ENCODE measurements at regions not wholly inside any gene's neighbourhood (a gene's known extent, or its start where the extent isn't known, plus 50 kb on each side); places are given as distances from the start of the nearest gene placed in this dataset.

DNA sequence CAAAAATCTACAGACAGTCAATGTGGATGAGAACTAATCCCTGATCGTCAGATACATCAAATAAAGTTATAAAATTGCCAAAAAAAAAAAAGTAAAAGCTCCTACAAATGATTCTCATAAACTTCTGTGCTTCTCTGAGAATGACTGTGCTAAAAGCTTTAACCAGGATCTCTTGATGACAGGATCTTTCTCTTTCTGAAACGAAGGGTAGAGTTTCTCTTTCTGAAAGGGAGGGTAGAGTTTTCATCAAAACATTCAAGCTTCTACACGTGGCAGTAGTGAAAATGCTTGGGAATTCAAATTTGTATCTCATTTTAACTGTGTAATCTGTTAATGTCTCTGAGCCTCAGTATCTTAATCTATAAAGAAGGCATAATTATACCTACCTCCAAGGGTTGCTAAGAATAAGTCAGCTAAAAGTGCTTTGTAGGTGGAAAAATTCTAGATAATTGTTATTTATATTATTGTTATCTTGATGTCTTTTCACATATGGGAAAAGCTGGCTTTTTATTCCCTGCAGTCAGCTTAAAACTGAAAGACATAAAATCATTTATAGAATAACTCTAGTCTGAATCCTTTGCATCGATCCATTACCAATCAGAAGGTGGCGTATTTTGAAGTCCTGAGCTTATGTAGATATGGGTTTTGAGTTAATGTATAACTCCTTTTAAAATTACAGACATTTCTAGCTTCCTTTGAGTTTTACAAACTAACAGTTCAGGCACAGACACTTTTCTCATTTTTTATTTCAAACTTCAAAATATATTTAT, 157.4 kb downstream of the DACT1 start:
- H3K9me3 ChIP-seq: no peaks in the 10 kb centered on the region
- DNase-seq (ENCODE audit: low spot score in 2 of 2): no peak
- H3K27ac ChIP-seq: no peak overlapping the region
- TF ChIP-seq POLR2AphosphoS5 (IDR thresholded peaks at IDR 0.05): no peak
- no peak for TF ChIP-seq EP300 (IDR thresholded peaks at IDR 0.05)
- H3K36me3 ChIP-seq: no peaks in the 10 kb centered on the region
- H3K4me3 ChIP-seq: no peak overlapping the region
- H3K27me3 ChIP-seq: no peaks in the 10 kb centered on the region
- WGBS: 56% methylated on average over 5 of the region's 5 CpGs
- H3K4me1 ChIP-seq: no peaks in the 10 kb centered on the region

DNA sequence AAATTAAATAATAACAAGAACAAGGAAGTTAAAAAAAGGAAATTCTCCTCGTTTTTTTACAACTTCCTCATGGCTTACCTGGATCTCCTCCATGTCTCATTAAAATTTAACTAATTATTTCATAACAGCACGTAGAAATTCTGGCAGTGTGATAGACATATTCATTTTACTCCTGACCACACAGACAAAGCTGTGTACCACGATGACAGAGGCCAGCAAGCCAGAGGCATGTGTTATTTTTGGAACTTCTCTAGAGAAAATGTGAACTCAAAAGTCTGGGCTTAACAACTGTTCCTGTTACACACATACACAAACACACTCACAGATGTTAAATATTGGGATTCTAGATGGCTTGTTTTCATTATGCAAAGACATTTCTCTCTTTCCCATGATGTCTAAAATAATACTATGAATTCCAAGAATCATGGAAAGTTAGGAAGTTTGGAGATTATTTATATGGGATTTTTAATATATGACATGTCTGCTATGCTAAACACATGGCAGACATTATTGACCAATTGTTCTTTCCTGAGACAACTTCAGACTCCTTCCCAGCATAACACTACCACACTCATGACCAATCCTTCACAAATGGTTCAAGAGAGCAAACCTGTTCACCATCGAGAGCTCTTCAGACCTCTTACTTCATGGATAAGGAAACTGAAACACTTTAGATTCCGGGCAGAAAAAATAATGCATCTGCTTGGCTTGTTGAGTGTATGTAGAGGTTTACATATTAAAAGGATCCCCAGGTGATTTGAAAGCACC, 158.7 kb downstream of the DACT1 start:
- Histone ChIP-seq H3K4me1 (no peaks in the 10 kb centered on the region), H3K27ac (no peak overlapping the region), H3K4me3 (no peak overlapping the region), H3K36me3 (no peaks in the 10 kb centered on the region), H3K9me3 (no peaks in the 10 kb centered on the region), H3K27me3 (no peaks in the 10 kb centered on the region)
- WGBS: 32% methylated on average over 5 of the region's 5 CpGs
- no peak for DNase-seq (ENCODE audit: low spot score in 2 of 2)
- no peak for TF ChIP-seq POLR2A (IDR thresholded peaks at IDR 0.05)
- TF ChIP-seq POLR2AphosphoS5 (IDR thresholded peaks at IDR 0.05): no peak
- TF ChIP-seq, protein P1, sequence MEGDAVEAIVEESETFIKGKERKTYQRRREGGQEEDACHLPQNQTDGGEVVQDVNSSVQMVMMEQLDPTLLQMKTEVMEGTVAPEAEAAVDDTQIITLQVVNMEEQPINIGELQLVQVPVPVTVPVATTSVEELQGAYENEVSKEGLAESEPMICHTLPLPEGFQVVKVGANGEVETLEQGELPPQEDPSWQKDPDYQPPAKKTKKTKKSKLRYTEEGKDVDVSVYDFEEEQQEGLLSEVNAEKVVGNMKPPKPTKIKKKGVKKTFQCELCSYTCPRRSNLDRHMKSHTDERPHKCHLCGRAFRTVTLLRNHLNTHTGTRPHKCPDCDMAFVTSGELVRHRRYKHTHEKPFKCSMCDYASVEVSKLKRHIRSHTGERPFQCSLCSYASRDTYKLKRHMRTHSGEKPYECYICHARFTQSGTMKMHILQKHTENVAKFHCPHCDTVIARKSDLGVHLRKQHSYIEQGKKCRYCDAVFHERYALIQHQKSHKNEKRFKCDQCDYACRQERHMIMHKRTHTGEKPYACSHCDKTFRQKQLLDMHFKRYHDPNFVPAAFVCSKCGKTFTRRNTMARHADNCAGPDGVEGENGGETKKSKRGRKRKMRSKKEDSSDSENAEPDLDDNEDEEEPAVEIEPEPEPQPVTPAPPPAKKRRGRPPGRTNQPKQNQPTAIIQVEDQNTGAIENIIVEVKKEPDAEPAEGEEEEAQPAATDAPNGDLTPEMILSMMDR (IDR thresholded peaks at IDR 0.05): no peak
- no peak for TF ChIP-seq EP300 (IDR thresholded peaks at IDR 0.05)

DNA sequence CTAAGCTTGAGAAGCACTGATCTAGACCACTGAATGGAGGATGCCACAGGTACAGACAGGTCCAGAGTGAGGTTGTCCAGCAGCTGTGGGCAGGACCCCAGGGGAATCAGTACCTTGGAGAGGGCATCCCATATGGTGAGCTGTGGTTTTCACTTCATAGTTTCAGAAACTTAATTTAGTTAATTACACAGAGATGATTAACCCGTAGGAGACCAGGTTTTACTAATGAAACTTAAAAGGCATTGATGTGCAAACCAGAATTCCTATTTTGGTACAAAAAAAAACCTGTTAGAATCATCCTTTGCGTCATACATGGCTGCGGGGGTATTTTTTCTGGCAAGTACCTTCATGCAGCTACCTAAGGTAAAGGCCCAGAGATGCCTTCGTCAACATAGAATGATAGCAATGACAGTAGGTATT, 159.3 kb downstream of the DACT1 start:
- no peaks in the 10 kb centered on the region for H3K4me1 ChIP-seq
- H3K4me3 ChIP-seq: no peak overlapping the region
- no peaks in the 10 kb centered on the region for H3K27me3 ChIP-seq
- TF ChIP-seq POLR2A (IDR thresholded peaks at IDR 0.05): no peak
- TF ChIP-seq POLR2AphosphoS5 (IDR thresholded peaks at IDR 0.05): no peak
- no peak for TF ChIP-seq EP300 (IDR thresholded peaks at IDR 0.05)
- TF ChIP-seq, protein P1 (IDR thresholded peaks at IDR 0.05): no peak
- H3K27ac ChIP-seq: no peak overlapping the region
- no peak for DNase-seq (ENCODE audit: low spot score in 2 of 2)
- H3K9me3 ChIP-seq: no peaks in the 10 kb centered on the region
- H3K36me3 ChIP-seq: no peaks in the 10 kb centered on the region
- 46% methylated on average over 4 of the region's 4 CpGs for WGBS

DNA sequence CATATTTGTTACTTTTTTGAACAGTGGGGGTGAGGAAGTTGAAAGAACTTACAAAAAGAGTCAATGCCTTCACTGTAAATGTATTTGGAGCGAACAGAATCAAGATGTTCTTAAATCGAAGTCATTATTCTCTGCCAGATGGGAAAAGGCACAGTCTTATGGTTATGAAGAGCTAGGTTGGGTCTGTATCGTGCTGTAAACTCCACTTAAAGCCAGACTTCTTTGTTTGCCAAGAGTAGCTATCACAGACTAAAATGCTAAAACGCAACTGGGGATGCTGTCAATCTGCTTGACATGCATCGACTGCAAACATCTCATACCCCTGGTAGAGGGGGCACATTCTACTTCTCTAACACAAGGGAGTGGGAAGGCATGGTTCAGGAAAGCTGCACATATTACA, 160.4 kb downstream of the DACT1 start:
- no peaks in the 10 kb centered on the region for H3K36me3 ChIP-seq
- no peaks in the 10 kb centered on the region for H3K27me3 ChIP-seq
- WGBS: 84% methylated on average over 5 of the region's 5 CpGs
- TF ChIP-seq POLR2AphosphoS5 (IDR thresholded peaks at IDR 0.05) (no peak), EP300 (IDR thresholded peaks at IDR 0.05) (no peak), POLR2A (IDR thresholded peaks at IDR 0.05) (no peak)
- TF ChIP-seq, protein P1 (IDR thresholded peaks at IDR 0.05): no peak
- H3K27ac ChIP-seq: no peak overlapping the region
- no peaks in the 10 kb centered on the region for H3K9me3 ChIP-seq
- H3K4me3 ChIP-seq: no peak overlapping the region
- DNase-seq (ENCODE audit: low spot score in 2 of 2): no peak
- H3K4me1 ChIP-seq: no peaks in the 10 kb centered on the region

DNA sequence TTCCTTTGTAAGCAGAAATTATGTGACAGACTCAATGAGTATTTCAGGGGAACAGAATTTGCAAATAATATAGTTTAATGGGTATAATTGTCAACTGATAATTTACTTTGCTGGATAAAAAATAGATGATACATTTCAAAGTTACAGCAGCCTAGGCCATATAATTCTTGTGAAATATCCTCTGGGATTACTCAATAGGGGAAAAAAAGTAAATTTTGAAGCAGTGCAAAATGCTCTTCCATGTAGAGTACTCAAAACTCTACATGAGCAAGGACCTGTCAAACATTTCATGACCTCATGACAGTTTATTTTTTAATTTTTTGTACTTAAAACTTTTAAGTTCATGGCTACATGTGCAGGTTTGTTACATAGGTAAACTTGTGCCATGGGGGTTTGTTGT, 163.3 kb downstream of the DACT1 start:
- no peak for DNase-seq (ENCODE audit: low spot score in 2 of 2)
- TF ChIP-seq POLR2A (IDR thresholded peaks at IDR 0.05) (no peak), EP300 (IDR thresholded peaks at IDR 0.05) (no peak)
- Histone ChIP-seq H3K27ac (no peak overlapping the region), H3K4me1 (no peaks in the 10 kb centered on the region), H3K36me3 (no peaks in the 10 kb centered on the region), H3K9me3 (no peaks in the 10 kb centered on the region), H3K27me3 (no peaks in the 10 kb centered on the region), H3K4me3 (no peak overlapping the region)

DNA sequence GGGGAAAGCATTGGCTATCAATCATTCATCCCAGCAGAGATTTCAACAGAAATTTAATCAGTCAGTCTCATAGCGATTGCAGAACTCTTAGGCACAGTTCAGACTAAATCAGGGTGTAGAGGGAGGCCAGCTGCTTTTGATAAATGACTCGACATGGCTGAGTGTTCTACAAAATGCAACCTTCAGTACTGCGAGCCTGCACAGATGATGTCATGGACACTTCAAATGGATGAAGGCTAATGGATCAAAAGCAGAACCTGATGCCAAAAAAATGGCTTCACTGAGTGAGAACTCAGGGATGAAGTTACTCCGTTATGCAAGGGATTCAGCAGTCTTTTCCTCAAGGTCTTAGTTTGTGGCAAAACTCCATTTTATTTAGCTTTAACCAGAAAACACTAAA, 167.3 kb downstream of the DACT1 start:
- Histone ChIP-seq H3K9me3 (no peaks in the 10 kb centered on the region), H3K4me3 (no peak overlapping the region), H3K27ac (no peak overlapping the region), H3K36me3 (no peaks in the 10 kb centered on the region), H3K27me3 (no peaks in the 10 kb centered on the region), H3K4me1 (no peaks in the 10 kb centered on the region)
- no peak for DNase-seq (ENCODE audit: low spot score in 2 of 2)
- no peak for TF ChIP-seq POLR2A (IDR thresholded peaks at IDR 0.05)
- TF ChIP-seq, protein P1 (IDR thresholded peaks at IDR 0.05): no peak
- no peak for TF ChIP-seq EP300 (IDR thresholded peaks at IDR 0.05)
- peak in 1 of 3 donors; percentile 5 for TF ChIP-seq POLR2AphosphoS5 (IDR thresholded peaks at IDR 0.05)
- 59% methylated on average over 4 of the region's 4 CpGs for WGBS
